H1 (cell line): ENCODE measurements at regions not wholly inside any gene's neighbourhood (a gene's known extent, or its start where the extent isn't known, plus 50 kb on each side); places are given as distances from the start of the nearest gene placed in this dataset.

Experiments used
- CTCF ChIA-PET: fragments of 300-600 bp; sonication (Branson Sonifier 250); formaldehyde crosslinking; loops from one replicate; lab custom pipeline; 2021; ENCODE audit not compliant: partially characterized antibody; lab: Charles Lee
- POLR2A ChIA-PET: fragments of 300-600 bp; sonication (Branson Sonifier 250); formaldehyde crosslinking; loops from one replicate; lab custom pipeline; 2021; ENCODE audit warnings: inconsistent platforms; ENCODE audit not compliant: partially characterized antibody; lab: Charles Lee
- DNase-seq, 2 experiments: peaks; one replicate each; pipeline versions ENCODE4 v3.0.0 to v3.0.0-alpha.2; 2010 to 2022; ENCODE audit warnings: low spot score in 2 of 2, low read depth in 1 of 2, mixed read lengths in 1 of 2
- FAIRE-seq: peaks from 2 replicates; lab custom pipeline; 2011; peaks lifted over from hg19 to GRCh38; lab: Jason Lieb, UNC
- H2AFZ ChIP-seq: 2 replicates; pipeline ENCODE4 v1.8.1; 2012; ENCODE audit warnings: low read length, inconsistent platforms
- H2AK5ac ChIP-seq: 2 replicates; pipeline ENCODE4 v1.6.1; 2013; ENCODE audit warnings: low read depth, low read length
- H2BK120ac ChIP-seq: replicated peaks from 2 replicates; pipeline ENCODE3; 2013; ENCODE audit warnings: low read depth, low read length, inconsistent platforms
- H2BK12ac ChIP-seq: 2 replicates; pipeline ENCODE4 v1.6.1; 2013; ENCODE audit warnings: low read depth, low read length
- H2BK15ac ChIP-seq: 2 replicates; pipeline ENCODE4 v1.6.1; 2013; ENCODE audit warnings: low read length
- H2BK20ac ChIP-seq: 2 replicates; pipeline ENCODE4 v1.6.1; 2013; ENCODE audit warnings: low read length
- H2BK5ac ChIP-seq: 2 replicates; pipeline ENCODE4 v1.6.1; 2013; ENCODE audit warnings: low read depth, low read length
- H3K14ac ChIP-seq: 2 replicates; pipeline ENCODE4 v1.6.1; 2013; ENCODE audit warnings: inconsistent platforms; ENCODE audit not compliant: insufficient read length
- H3K18ac ChIP-seq: 2 replicates; pipeline ENCODE4 v1.6.1; 2013; ENCODE audit warnings: low read length; ENCODE audit errors: extremely low read depth
- H3K23ac ChIP-seq: 2 replicates; pipeline ENCODE4 v1.6.1; 2013; ENCODE audit warnings: inconsistent platforms; ENCODE audit not compliant: insufficient read length
- H3K23me2 ChIP-seq: 2 replicates; pipeline ENCODE4 v1.6.1; 2013; ENCODE audit warnings: low read depth, low read length
- H3K27ac ChIP-seq: 2 replicates; pipeline ENCODE4 v1.6.1; 2011; ENCODE audit warnings: low read depth, low read length, inconsistent platforms
- H3K27me3 ChIP-seq, 4 experiments: replicated peaks in 1 of 4; 1 replicate in 1 of 4; 2 replicates in 3 of 4; pipeline versions ENCODE4 v1.6.1 to v1.8.1; 2011 to 2013; ENCODE audit warnings: low read length in 3 of 4, mild to moderate bottlenecking in 3 of 4, inconsistent platforms in 2 of 4, mixed read lengths in 2 of 4, moderate library complexity in 1 of 4; ENCODE audit not compliant: control insufficient read depth in 3 of 4, insufficient read depth in 3 of 4; ENCODE audit errors: extremely low read depth in 1 of 4
- H3K36me3 ChIP-seq, 4 experiments: 2 replicates each; pipeline versions ENCODE4 v1.6.1 to v1.8.1; 2011 to 2013; ENCODE audit warnings: mild to moderate bottlenecking in 4 of 4, low read length in 3 of 4, moderate library complexity in 2 of 4, control low read depth in 1 of 4, inconsistent platforms in 1 of 4; ENCODE audit not compliant: insufficient read depth in 4 of 4, control insufficient read depth in 2 of 4
- H3K4ac ChIP-seq: replicated peaks from 2 replicates; pipeline ENCODE3; 2013; ENCODE audit warnings: low read length, low read depth, mixed read lengths, inconsistent platforms; ENCODE audit not compliant: insufficient read length
- H3K4me1 ChIP-seq, 4 experiments: replicated peaks in 1 of 4; 1 replicate in 1 of 4; 2 replicates in 3 of 4; pipeline versions ENCODE4 v1.6.1 to v1.8.1; 2011 to 2013; ENCODE audit warnings: low read length in 3 of 4, inconsistent platforms in 2 of 4, mixed read lengths in 1 of 4; ENCODE audit not compliant: insufficient read depth in 4 of 4, control insufficient read depth in 3 of 4
- H3K4me2 ChIP-seq, 2 experiments: 2 replicates each; pipeline versions ENCODE4 v1.6.1 to v1.8.1; 2011 to 2013; ENCODE audit warnings: low read depth in 2 of 2, low read length in 2 of 2, control low read depth in 1 of 2, inconsistent platforms in 1 of 2, mild to moderate bottlenecking in 1 of 2; ENCODE audit not compliant: insufficient read depth in 1 of 2
- H3K4me3 ChIP-seq, 4 experiments: fragments of 200-600, 300-600 bp in 1 of 4; sonication (generic), shearing (Covaris generic), sonication (Bioruptor Twin) in 1 of 4; 2 replicates each; pipeline versions ENCODE4 v1.5.1 to v1.8.1; 2011 to 2016; ENCODE audit warnings: low read length in 4 of 4, low read depth in 3 of 4, control low read depth in 2 of 4, inconsistent platforms in 2 of 4, mild to moderate bottlenecking in 2 of 4, mixed read lengths in 1 of 4, moderate library complexity in 1 of 4; ENCODE audit not compliant: insufficient read depth in 2 of 4; ENCODE audit errors: extremely low read depth in 1 of 4
- H3K56ac ChIP-seq: replicated peaks from 2 replicates; pipeline ENCODE3; 2013; ENCODE audit warnings: low read depth, mild to moderate bottlenecking, mixed read lengths, low read length, inconsistent platforms; ENCODE audit not compliant: insufficient read length
- H3K79me1 ChIP-seq: 2 replicates; pipeline ENCODE4 v1.6.1; 2013; ENCODE audit warnings: low read depth, low read length, control low read depth
- H3K79me2 ChIP-seq, 2 experiments: 2 replicates each; pipeline versions ENCODE4 v1.6.1 to v1.8.1; 2012 to 2013; ENCODE audit warnings: low read length in 2 of 2, mild to moderate bottlenecking in 2 of 2, inconsistent platforms in 1 of 2; ENCODE audit not compliant: insufficient read depth in 2 of 2, control insufficient read depth in 1 of 2
- H3K9ac ChIP-seq, 4 experiments: replicated peaks in 1 of 4; 1 replicate in 1 of 4; 2 replicates in 3 of 4; pipeline versions ENCODE4 v1.6.1 to v1.8.1; 2011 to 2013; ENCODE audit warnings: low read depth in 3 of 4, low read length in 3 of 4, control low read depth in 2 of 4, mild to moderate bottlenecking in 2 of 4, moderate library complexity in 2 of 4, inconsistent platforms in 1 of 4; ENCODE audit errors: extremely low read depth in 1 of 4
- H3K9me3 ChIP-seq, 2 experiments: 2 replicates each; pipeline versions ENCODE4 v1.6.1 to v1.8.1; 2012 to 2013; ENCODE audit warnings: mild to moderate bottlenecking in 2 of 2, moderate library complexity in 2 of 2, control low read depth in 1 of 2, inconsistent platforms in 1 of 2, low read depth in 1 of 2, low read length in 1 of 2, mixed read lengths in 1 of 2; ENCODE audit not compliant: insufficient read depth in 2 of 2
- H4K20me1 ChIP-seq, 2 experiments: replicated peaks in 1 of 2; 2 replicates each; pipeline versions ENCODE3 to v1.8.1; 2011 to 2013; ENCODE audit warnings: inconsistent platforms in 2 of 2, low read length in 2 of 2, mild to moderate bottlenecking in 1 of 2; ENCODE audit not compliant: insufficient read depth in 2 of 2, control insufficient read depth in 1 of 2
- H4K5ac ChIP-seq: 2 replicates; pipeline ENCODE4 v1.6.1; 2013; ENCODE audit warnings: low read length, low read depth, mixed read lengths, inconsistent platforms; ENCODE audit not compliant: insufficient read length
- H4K8ac ChIP-seq: 2 replicates; pipeline ENCODE4 v1.8.0; 2013; ENCODE audit warnings: mild to moderate bottlenecking, moderate library complexity, low read length, inconsistent platforms; ENCODE audit not compliant: insufficient read depth; ENCODE audit errors: extremely low read depth
- H4K91ac ChIP-seq: replicated peaks from 2 replicates; pipeline ENCODE3; 2013; ENCODE audit warnings: low read length, mixed read lengths, inconsistent platforms; ENCODE audit not compliant: insufficient read length
- ATF2 ChIP-seq: IDR thresholded peaks from 2 replicates; pipeline ENCODE4 v1.6.1; 2012; ENCODE audit warnings: low read length, inconsistent platforms
- CHD2 ChIP-seq: IDR thresholded peaks from 2 replicates; pipeline ENCODE4 v1.6.1; 2012; ENCODE audit warnings: low read length, improper control_type of control experiment
- CTBP2 ChIP-seq: IDR thresholded peaks from 2 replicates; pipeline ENCODE4 v1.7.0; 2011; ENCODE audit warnings: borderline replicate concordance, mild to moderate bottlenecking, moderate library complexity, mixed read lengths, low read length; ENCODE audit not compliant: insufficient read depth, insufficient read length
- GTF2F1 ChIP-seq: IDR thresholded peaks from 2 replicates; pipeline ENCODE4 v1.6.1; 2012; ENCODE audit warnings: low read depth, low read length, improper control_type of control experiment, borderline replicate concordance
- KDM4A ChIP-seq: IDR thresholded peaks from one replicate; pipeline ENCODE4 v1.7.1; 2012; ENCODE audit warnings: low read depth, mild to moderate bottlenecking, moderate library complexity, low read length, inconsistent platforms; ENCODE audit not compliant: severe bottlenecking
- RNF2 ChIP-seq: fragments of 200-900, 300-1000 bp; sonication (generic); IDR thresholded peaks from 2 replicates; pipeline ENCODE4 v1.7.1; 2016; ENCODE audit warnings: borderline replicate concordance, low read depth, mild to moderate bottlenecking, antibody characterized with exemption, low read length; ENCODE audit not compliant: poor library complexity, severe bottlenecking; ENCODE audit errors: missing control alignments
- SP4 ChIP-seq: IDR thresholded peaks from 2 replicates; pipeline ENCODE4 v1.6.1; 2012; ENCODE audit warnings: low read length, inconsistent platforms
- TAF1 ChIP-seq: IDR thresholded peaks from 2 replicates; pipeline ENCODE4 v1.6.1; 2011; ENCODE audit warnings: mild to moderate bottlenecking, low read depth, low read length
- TBP ChIP-seq: IDR thresholded peaks from 2 replicates; pipeline ENCODE4 v1.6.1; 2011; ENCODE audit warnings: low read depth, low read length, improper control_type of control experiment
- WGBS, 2 experiments: shearing (Covaris generic) in 1 of 2; methylation state at CpG; one replicate each; pipeline versions ENCODE4 v1.1.6 to v1.1.7; 2013 to 2015; ENCODE audit warnings: low lambda C conversion rate in 2 of 2, mixed read lengths in 2 of 2, inconsistent platforms in 1 of 2, low coverage in 1 of 2, missing lambda C conversion rate in 1 of 2; ENCODE audit not compliant: insufficient replicate concordance in 2 of 2, insufficient coverage in 1 of 2, insufficient read length in 1 of 2; ENCODE audit errors: extremely low coverage in 1 of 2, missing lambda C conversion rate in 1 of 2; 5-methylcytosine and 5-hydroxymethylcytosine counted together

GRCh38 chr4:89519771-89520320, 212.2 kb upstream of the GPRIN3 start:
- no peak overlapping the region for H3K4me2 ChIP-seq
- no peak overlapping the region for H2BK120ac ChIP-seq
- H4K91ac ChIP-seq, result no peak overlapping the region
- no peak overlapping the region for H3K56ac ChIP-seq
- no peak overlapping the region for H3K9ac ChIP-seq
- H2AK5ac ChIP-seq, result no peak overlapping the region
- H4K20me1 ChIP-seq, result no peaks in the 10 kb centered on the region
- no peaks in the 10 kb centered on the region for H3K23me2 ChIP-seq
- TF ChIP-seq TAF1, result no peak
- TF ChIP-seq TBP, result no peak
- TF ChIP-seq KDM4A, result no peak
- no peak for TF ChIP-seq CTBP2
- no peak for TF ChIP-seq SP4
- TF ChIP-seq RNF2, result no peak
- TF ChIP-seq CHD2, result no peak
- TF ChIP-seq GTF2F1, result no peak
- no peak for TF ChIP-seq ATF2
- no peaks in the 10 kb centered on the region for H3K36me3 ChIP-seq
- H3K79me2 ChIP-seq, result no peaks in the 10 kb centered on the region
- H3K14ac ChIP-seq, result no peak overlapping the region
- no peaks in the 10 kb centered on the region for H3K9me3 ChIP-seq
- H4K5ac ChIP-seq, result no peak overlapping the region
- H3K23ac ChIP-seq, result no peak overlapping the region
- H3K4me1 ChIP-seq, result no peaks in the 10 kb centered on the region
- H2BK20ac ChIP-seq, result no peak overlapping the region
- H3K27me3 ChIP-seq, result no peaks in the 10 kb centered on the region
- POLR2A ChIA-PET, result no interaction called here
- H3K27ac ChIP-seq, result no peak overlapping the region
- no peak overlapping the region for H4K8ac ChIP-seq
- no peak overlapping the region for H3K4ac ChIP-seq
- no peak for DNase-seq
- no peak overlapping the region for H3K4me3 ChIP-seq
- FAIRE-seq, result no peak
- H3K79me1 ChIP-seq, result no peaks in the 10 kb centered on the region
- H2BK12ac ChIP-seq, result no peak overlapping the region
- H3K18ac ChIP-seq, result no peak overlapping the region
- H2BK15ac ChIP-seq, result no peak overlapping the region
- H2BK5ac ChIP-seq, result no peak overlapping the region
- no peak overlapping the region for H2AFZ ChIP-seq
- CTCF ChIA-PET, result interaction anchor here (0.9 kb wide), 1 partner anchor 343 kb away, joined by 3 read pairs; no protein-coding TSS in a partner anchor
- 96% methylated on average over 3 of the region's 3 CpGs; no CpG with 5 or more reads in 1 of the 2 experiments for WGBS, 2 experiments
